Left lung (tissue), 4 donors: ENCODE measurements at regions not wholly inside any gene's neighbourhood (a gene's known extent, or its start where the extent isn't known, plus 50 kb on each side); places are given as distances from the start of the nearest gene placed in this dataset.

ENCODE experiments used
- ATAC-seq: fragments of 200-7000 bp; cut with Tn5 transposase; one replicate; pipeline ENCODE4 v1.9.1; 2020; ENCODE audit warnings: moderate library complexity
- DNase-seq, 4 donors: peaks; one replicate each; pipeline ENCODE4 v3.0.0-alpha.2; 2013 to 2020
- H3K27ac ChIP-seq, 2 donors: fragments of 200-600 bp; sonication (generic) in 1 of 2; one replicate each; pipeline versions ENCODE4 v1.5.0 to v1.8.0; 2020 to 2021
- H3K27me3 ChIP-seq, 2 donors: fragments of 200-600 bp; sonication (generic) in 1 of 2; one replicate each; pipeline versions ENCODE4 v1.5.0 to v1.8.0; 2020 to 2021
- H3K36me3 ChIP-seq, 2 donors: fragments of 200-600 bp; sonication (generic) in 1 of 2; one replicate each; pipeline versions ENCODE4 v1.5.0 to v1.8.0; 2020 to 2021
- H3K4me1 ChIP-seq, 2 donors: fragments of 200-600 bp; one replicate each; pipeline ENCODE4 v1.8.0; 2021
- H3K4me3 ChIP-seq, 2 donors: fragments of 200-600 bp; sonication (generic) in 1 of 2; one replicate each; pipeline versions ENCODE4 v1.5.0 to v1.8.0; 2020 to 2021; ENCODE audit warnings: mild to moderate bottlenecking in 1 of 2
- H3K9me3 ChIP-seq, 2 donors: fragments of 200-600 bp; sonication (generic) in 1 of 2; one replicate each; pipeline versions ENCODE4 v1.5.0 to v1.8.0; 2020 to 2021
- CTCF ChIP-seq, 2 donors: fragments of 200-600 bp; sonication (generic) in 1 of 2; IDR thresholded peaks; one replicate each; pipeline versions ENCODE4 v1.5.0 to v1.8.0; 2021; ENCODE audit warnings: antibody characterized with exemption in 2 of 2
- intact Hi-C, 2 donors: fragments of 100-400 bp; cut with DNase I; formaldehyde crosslinking; loops; one replicate each; pipeline versions ENCODE4 v1.11.2 to v1.14.2; 2022
- donor health status: DM: no; HTN: yes; CAD: no.
- donor health status: DM: no; HTN: no; CAD: no.

GRCh38 chr12:107917912-107918800 is 143.7 kb downstream of the ASCL4 start:
- no peaks in the 10 kb centered on the region for H3K36me3 ChIP-seq
- peak in 1 of 2 donors; percentile 38 for TF ChIP-seq CTCF (IDR thresholded peaks at IDR 0.05)
- no peaks in the 10 kb centered on the region for H3K9me3 ChIP-seq
- intact Hi-C loops: no loop called here
- no peak overlapping the region for H3K4me3 ChIP-seq
- no peaks in the 10 kb centered on the region for H3K4me1 ChIP-seq
- DNase-seq (no peak), ATAC-seq (peak; percentile 30)
- peaks cover 0 to 43% of the 10 kb centered on the region in 2 donors for H3K27me3 ChIP-seq
- H3K27ac ChIP-seq: no peak overlapping the region

- no peak for TF ChIP-seq CTCF (IDR thresholded peaks at IDR 0.05)
- no peak for DNase-seq
- Histone ChIP-seq H3K9me3 (no peaks in the 10 kb centered on the region), H3K4me1 (no peaks in the 10 kb centered on the region), H3K4me3 (no peak overlapping the region), H3K27me3 (peaks cover 0 to 28% of the 10 kb centered on the region in 2 donors), H3K27ac (no peak overlapping the region), H3K36me3 (no peaks in the 10 kb centered on the region)
- ATAC-seq: no peak
- intact Hi-C loops: no loop called here
Measured at GRCh38 chr12:107921062-107921461, 146.6 kb downstream of the ASCL4 start.

- TF ChIP-seq CTCF (IDR thresholded peaks at IDR 0.05): no peak
- intact Hi-C loops: no loop called here
- no peak for DNase-seq
- ATAC-seq: no peak
- peaks cover 0 to 26% of the 10 kb centered on the region in 2 donors for H3K27me3 ChIP-seq
- no peak overlapping the region for H3K27ac ChIP-seq
- H3K4me3 ChIP-seq: no peak overlapping the region
- H3K36me3 ChIP-seq: no peaks in the 10 kb centered on the region
- no peaks in the 10 kb centered on the region for H3K9me3 ChIP-seq
- H3K4me1 ChIP-seq: no peaks in the 10 kb centered on the region
Measured at GRCh38 chr12:107925125-107925524, 150.6 kb downstream of the ASCL4 start.

- intact Hi-C loops: no loop called here
- Histone ChIP-seq H3K27ac (no peak overlapping the region), H3K9me3 (no peaks in the 10 kb centered on the region), H3K36me3 (no peaks in the 10 kb centered on the region), H3K4me1 (no peaks in the 10 kb centered on the region), H3K4me3 (no peak overlapping the region), H3K27me3 (peaks cover 0 to 49% of the 10 kb centered on the region in 2 donors)
- no peak for ATAC-seq
- no peak for TF ChIP-seq CTCF (IDR thresholded peaks at IDR 0.05)
- peak in 1 of 4 donors; percentile 5 for DNase-seq
Measured at GRCh38 chr12:107929436-107929835, 154.9 kb downstream of the ASCL4 start.

GRCh38 chr12:107931761-107932160 is 157.3 kb downstream of the ASCL4 start:
- intact Hi-C loops: no loop called here
- Histone ChIP-seq H3K9me3 (no peaks in the 10 kb centered on the region), H3K4me1 (no peaks in the 10 kb centered on the region), H3K27me3 (peaks cover 0 to 61% of the 10 kb centered on the region in 2 donors), H3K27ac (no peak overlapping the region), H3K4me3 (no peak overlapping the region), H3K36me3 (no peaks in the 10 kb centered on the region)
- DNase-seq (no peak), ATAC-seq (no peak)
- TF ChIP-seq CTCF (IDR thresholded peaks at IDR 0.05): no peak
